MCF 10A (cell line): ENCODE measurements at regions not wholly inside any gene's neighbourhood (a gene's known extent, or its start where the extent isn't known, plus 50 kb on each side); places are given as distances from the start of the nearest gene placed in this dataset.
A peak's percentile ranks its signal among the peaks of the same experiment; 100 is the strongest.

Experiments
- BruUV-seq: library from RNA; stranded (reverse); fragments of 400-500 nt; replicated peaks from 2 replicates; lab custom pipeline; 2021; lab: Mats Ljungman, UMichigan
- CTCF ChIA-PET: fragments of 300-600 bp; sonication (Branson Sonifier 250); formaldehyde crosslinking; extraction: SDS; loops from one replicate; lab custom pipeline; 2021; ENCODE audit warnings: antibody characterized with exemption, inconsistent platforms; lab: Yijun Ruan, JAX
- POLR2A ChIA-PET: fragments of 300-600, 350-650 bp; sonication (Branson Sonifier 250); formaldehyde crosslinking; extraction: SDS; loops from one replicate; lab custom pipeline; 2020; ENCODE audit warnings: antibody characterized with exemption, inconsistent platforms; lab: Yijun Ruan, JAX
- DNase-seq: peaks from one replicate; pipeline ENCODE4 v3.0.0-alpha.2; 2018; ENCODE audit not compliant: unreplicated experiment
- H3K27ac Mint-ChIP-seq: one replicate; pipeline ENCODE4 v1.8.0; 2022; ENCODE audit warnings: mild to moderate bottlenecking, low read depth, mixed read lengths; ENCODE audit not compliant: unreplicated experiment
- H3K27me3 Mint-ChIP-seq: one replicate; pipeline ENCODE4 v1.8.0; 2022; ENCODE audit warnings: mixed read lengths; ENCODE audit not compliant: insufficient read depth, unreplicated experiment
- H3K36me3 Mint-ChIP-seq: one replicate; pipeline ENCODE4 v1.8.0; 2022; ENCODE audit warnings: mild to moderate bottlenecking, moderate library complexity, mixed read lengths; ENCODE audit not compliant: insufficient read depth, unreplicated experiment
- H3K4me1 Mint-ChIP-seq: one replicate; pipeline ENCODE4 v1.8.0; 2022; ENCODE audit warnings: mixed read lengths; ENCODE audit not compliant: insufficient read depth, unreplicated experiment
- H3K4me3 Mint-ChIP-seq: one replicate; pipeline ENCODE4 v1.8.0; 2022; ENCODE audit warnings: mild to moderate bottlenecking, moderate library complexity, mixed read lengths; ENCODE audit not compliant: unreplicated experiment
- H3K9me3 Mint-ChIP-seq: one replicate; pipeline ENCODE4 v1.8.0; 2022; ENCODE audit warnings: mixed read lengths; ENCODE audit not compliant: unreplicated experiment
- CTCF ChIP-seq: fragments of 200-600 bp; IDR thresholded peaks from one replicate; pipeline ENCODE4 v1.8.0; 2022; ENCODE audit warnings: antibody characterized with exemption, mild to moderate bottlenecking; ENCODE audit not compliant: unreplicated experiment
- intact Hi-C: fragments of 100-400 bp; cut with micrococcal nuclease; formaldehyde crosslinking; loops from 2 replicates; pipeline ENCODE4 v1.14.1; 2022

- Mint-ChIP-seq H3K36me3 (no peaks in the 10 kb centered on the region), H3K9me3 (no peaks in the 10 kb centered on the region), H3K4me1 (no peaks in the 10 kb centered on the region), H3K4me3 (no peak overlapping the region), H3K27ac (no peak overlapping the region), H3K27me3 (no peaks in the 10 kb centered on the region)
- ChIA-PET CTCF (interaction anchor here (0.6 to 4.8 kb wide), 9 partner anchors 9 to 464 kb away, joined by 3 to 64 read pairs (median 5); no protein-coding TSS in a partner anchor), POLR2A (interaction anchor here (1.1 kb wide), 1 partner anchor 249 kb away, joined by 3 read pairs; no protein-coding TSS in a partner anchor)
- TF ChIP-seq CTCF = no peak
- intact Hi-C loops = no loop called here
- no TSS peak for BruUV-seq
- DNase-seq = no peak
These were observed 162.4 kb upstream of the NABP1 start for GRCh38 chr2:191515551-191515950.

- intact Hi-C loops = no loop called here
- CTCF ChIA-PET = interaction anchor here (0.6 to 4.8 kb wide), 11 partner anchors 15 to 745 kb away, joined by 3 to 64 read pairs (median 5); no protein-coding TSS in a partner anchor
- no peak overlapping the region for H3K4me3 Mint-ChIP-seq
These were observed 161.7 kb upstream of the NABP1 start for GRCh38 chr2:191516260-191516659.

GRCh38 chr2:191521608-191522208, 156.2 kb upstream of the NABP1 start:
- Mint-ChIP-seq H3K27ac (no peak overlapping the region), H3K27me3 (no peaks in the 10 kb centered on the region), H3K9me3 (no peaks in the 10 kb centered on the region), H3K4me1 (no peaks in the 10 kb centered on the region), H3K4me3 (no peak overlapping the region), H3K36me3 (no peaks in the 10 kb centered on the region)
- POLR2A ChIA-PET = interaction anchor here (1.3 kb wide), 1 partner anchor 356 kb away, joined by 8 read pairs; no protein-coding TSS in a partner anchor
- DNase-seq = peak; percentile 57
- CTCF ChIA-PET = interaction anchor here (0.6 to 5.9 kb wide), 30 partner anchors 8 to 738 kb away, joined by 3 to 98 read pairs (median 4); no protein-coding TSS in a partner anchor
- no TSS peak for BruUV-seq
- intact Hi-C loops = loop anchor here (1.0 to 5.0 kb wide), 4 partner anchors 274 to 739 kb away; partner anchors contain the start of gene MYO1B
- TF ChIP-seq CTCF = peak; percentile 51

More at GRCh38 chr2:191516260-191516659, 161.7 kb upstream of the NABP1 start:
- Mint-ChIP-seq H3K27ac (no peak overlapping the region), H3K27me3 (no peaks in the 10 kb centered on the region), H3K4me1 (no peaks in the 10 kb centered on the region), H3K9me3 (no peaks in the 10 kb centered on the region), H3K36me3 (no peaks in the 10 kb centered on the region)
- DNase-seq = no peak
- no TSS peak for BruUV-seq
- POLR2A ChIA-PET = no interaction called here
- no peak for TF ChIP-seq CTCF

- TF ChIP-seq CTCF = no peak
- CTCF ChIA-PET = interaction anchor here (0.6 to 5.9 kb wide), 19 partner anchors 9 to 483 kb away, joined by 3 to 98 read pairs (median 6); no protein-coding TSS in a partner anchor
- Mint-ChIP-seq H3K4me3 (no peak overlapping the region), H3K27me3 (no peaks in the 10 kb centered on the region), H3K27ac (no peak overlapping the region), H3K4me1 (no peaks in the 10 kb centered on the region), H3K36me3 (no peaks in the 10 kb centered on the region), H3K9me3 (no peaks in the 10 kb centered on the region)
- DNase-seq = no peak
- POLR2A ChIA-PET = no interaction called here
- intact Hi-C loops = loop anchor here (5.0 kb wide), 2 partner anchors 275 to 740 kb away; partner anchors contain the start of gene MYO1B
- BruUV-seq = no TSS peak
These were observed 155.3 kb upstream of the NABP1 start for GRCh38 chr2:191522478-191523120.
